Panc1 (cell line): ENCODE measurements at regions not wholly inside any gene's neighbourhood (a gene's known extent, or its start where the extent isn't known, plus 50 kb on each side); places are given as distances from the start of the nearest gene placed in this dataset.
A peak's percentile ranks its signal among the peaks of the same experiment; 100 is the strongest.

Experiments
- ATAC-seq: fragments of 200-7000 bp; cut with Tn5 transposase; 2 replicates; pipeline ENCODE4 v1.9.1; 2020; ENCODE audit warnings: mild to moderate bottlenecking, moderate library complexity
- BruUV-seq: library from RNA; stranded (reverse); fragments of 400-500 nt; replicated peaks from 2 replicates; lab custom pipeline; 2021; lab: Mats Ljungman, UMichigan
- CTCF ChIA-PET: fragments of 300-600 bp; sonication (Branson Sonifier 250); formaldehyde crosslinking; loops from one replicate; lab custom pipeline; 2022; ENCODE audit warnings: antibody characterized with exemption; lab: Charles Lee
- POLR2A ChIA-PET: fragments of 300-600 bp; sonication (Branson Sonifier 250); formaldehyde crosslinking; loops from one replicate; lab custom pipeline; 2022; ENCODE audit warnings: antibody characterized with exemption; lab: Charles Lee
- DNase-seq: peaks from one replicate; pipeline ENCODE4 v3.0.0-alpha.2; 2010; ENCODE audit warnings: low read depth, low spot score
- H3K27ac ChIP-seq: 2 replicates; pipeline ENCODE4 v1.5.1; 2011; ENCODE audit warnings: mild to moderate bottlenecking, low read length, inconsistent platforms
- H3K27me3 ChIP-seq: fragments of 200-500 bp; sonication (Bioruptor generic); 2 replicates; pipeline ENCODE4 v1.6.0; 2014; ENCODE audit warnings: low read length, inconsistent platforms; ENCODE audit not compliant: control insufficient read depth, insufficient read depth
- H3K36me3 ChIP-seq: fragments of 200-500 bp; sonication (Bioruptor generic); 2 replicates; pipeline ENCODE4 v1.5.1; 2014; ENCODE audit warnings: inconsistent platforms, mild to moderate bottlenecking, low read length, moderate library complexity; ENCODE audit not compliant: control insufficient read depth, insufficient read depth
- H3K4me1 ChIP-seq: 2 replicates; pipeline ENCODE4 v1.5.1; 2011; ENCODE audit warnings: inconsistent platforms, mild to moderate bottlenecking, low read length, moderate library complexity; ENCODE audit not compliant: control insufficient read depth, insufficient read depth
- H3K4me3 ChIP-seq, 2 experiments: 2 replicates each; pipeline ENCODE4 v1.5.1; 2011 to 2012; ENCODE audit warnings: low read depth in 2 of 2, low read length in 2 of 2, mild to moderate bottlenecking in 2 of 2, inconsistent platforms in 1 of 2, moderate library complexity in 1 of 2
- H3K9me3 ChIP-seq: fragments of 200-500 bp; sonication (Bioruptor generic); 2 replicates; pipeline ENCODE4 v1.5.1; 2014; ENCODE audit warnings: low read depth, mild to moderate bottlenecking, inconsistent platforms, low read length, moderate library complexity; ENCODE audit not compliant: control insufficient read depth, insufficient read depth
- CTCF ChIP-seq: fragments of 450-650 bp; IDR thresholded peaks from 2 replicates; pipeline ENCODE4 v1.5.1; 2017; ENCODE audit warnings: mild to moderate bottlenecking
- POLR2AphosphoS5 ChIP-seq: IDR thresholded peaks from 2 replicates; pipeline ENCODE4 v1.6.1; 2012; ENCODE audit warnings: mild to moderate bottlenecking, low read depth, low read length, moderate library complexity
- REST ChIP-seq, 2 experiments: IDR thresholded peaks; 2 replicates each; pipeline ENCODE4 v1.6.1; 2011 to 2012; ENCODE audit warnings: low read depth in 2 of 2, control low read depth in 1 of 2, low read length in 1 of 2, mild to moderate bottlenecking in 1 of 2, moderate library complexity in 1 of 2; ENCODE audit not compliant: insufficient read depth in 1 of 2
- SIN3A ChIP-seq: IDR thresholded peaks from 2 replicates; pipeline ENCODE4 v1.6.1; 2012; ENCODE audit warnings: low read depth, mild to moderate bottlenecking, low read length, moderate library complexity, borderline replicate concordance; ENCODE audit not compliant: insufficient read depth
- TCF7L2 ChIP-seq: IDR thresholded peaks from 2 replicates; pipeline ENCODE4 v1.6.1; 2011; ENCODE audit warnings: mild to moderate bottlenecking, low read depth, low read length, inconsistent platforms
- in situ Hi-C: cut with HindIII; loops from 2 replicates; pipeline ENCODE4 v1.10.0; 2016; ENCODE audit warnings: low sequenced_read_pairs, low pct_unique_long_range_greater_than_20kb
- intact Hi-C: fragments of 100-400 bp; cut with micrococcal nuclease; formaldehyde crosslinking; loops from one replicate; pipeline ENCODE4 v1.10.0; 2022; ENCODE audit not compliant: unreplicated experiment

- in situ Hi-C loops: no loop called here
- Histone ChIP-seq H3K4me3 (no peak overlapping the region), H3K9me3 (no peaks in the 10 kb centered on the region), H3K4me1 (no peaks in the 10 kb centered on the region), H3K36me3 (no peaks in the 10 kb centered on the region), H3K27ac (no peak overlapping the region), H3K27me3 (no peaks in the 10 kb centered on the region)
- TF ChIP-seq TCF7L2 (no peak), CTCF (peak; percentile 41; the same call in 1 of the 2 replicates)
- CTCF ChIA-PET: no interaction called here
- ATAC-seq: no peak
- DNase-seq: no peak
- POLR2A ChIA-PET: no interaction called here
- intact Hi-C loops: loop anchor here (10.0 kb wide), 1 partner anchor 602 kb away; no protein-coding TSS in a partner anchor
- BruUV-seq: no TSS peak
Observed at GRCh38 chr13:70623239-70623638, 515.0 kb upstream of the KLHL1 start.

GRCh38 chr13:70622796-70623195 is 514.5 kb upstream of the KLHL1 start:
- DNase-seq: no peak
- TF ChIP-seq REST (IDR thresholded peaks at IDR 0.05; ENCODE audit: insufficient read depth in 1 of 2, low read depth in 2 of 2, low read length in 1 of 2): no peak
- no peak for TF ChIP-seq POLR2AphosphoS5
- TF ChIP-seq TCF7L2: no peak
- TF ChIP-seq SIN3A: no peak
- TF ChIP-seq CTCF: no peak
- H3K9me3 ChIP-seq: no peaks in the 10 kb centered on the region
- no peak overlapping the region for H3K27ac ChIP-seq
- no peaks in the 10 kb centered on the region for H3K27me3 ChIP-seq
- ChIA-PET CTCF (no interaction called here), POLR2A (no interaction called here)
- intact Hi-C loops (loop anchor here (10.0 kb wide), 1 partner anchor 602 kb away; no protein-coding TSS in a partner anchor), in situ Hi-C loops (no loop called here)
- no peak for ATAC-seq
- no peaks in the 10 kb centered on the region for H3K4me1 ChIP-seq
- BruUV-seq: no TSS peak
- no peak overlapping the region for H3K4me3 ChIP-seq
- no peaks in the 10 kb centered on the region for H3K36me3 ChIP-seq
